ENCODE measurements at regions not wholly inside any gene's neighbourhood (a gene's known extent, or its start where the extent isn't known, plus 50 kb on each side); places are given as distances from the start of the nearest gene placed in this dataset.

DNA sequence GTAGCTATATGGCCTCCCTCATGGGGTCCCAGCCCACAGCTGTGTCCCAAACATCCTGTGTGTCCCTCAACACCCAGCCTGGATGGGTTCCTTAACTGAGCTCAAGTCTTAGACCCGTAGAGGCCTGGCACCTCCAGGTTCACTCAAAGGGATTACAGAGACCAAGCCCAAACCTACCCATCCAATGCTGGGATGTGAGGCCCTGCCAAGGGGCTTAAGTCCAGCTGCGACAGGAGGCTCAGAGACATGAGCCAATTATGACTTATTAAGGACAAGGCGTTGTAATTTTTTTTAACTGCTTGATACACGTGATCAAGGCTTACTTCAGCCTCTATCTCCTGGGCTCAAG lies 105.6 kb upstream of the RET start:
- no peak for DNase-seq (ENCODE audit: low read depth in 2 of 2)

DNA sequence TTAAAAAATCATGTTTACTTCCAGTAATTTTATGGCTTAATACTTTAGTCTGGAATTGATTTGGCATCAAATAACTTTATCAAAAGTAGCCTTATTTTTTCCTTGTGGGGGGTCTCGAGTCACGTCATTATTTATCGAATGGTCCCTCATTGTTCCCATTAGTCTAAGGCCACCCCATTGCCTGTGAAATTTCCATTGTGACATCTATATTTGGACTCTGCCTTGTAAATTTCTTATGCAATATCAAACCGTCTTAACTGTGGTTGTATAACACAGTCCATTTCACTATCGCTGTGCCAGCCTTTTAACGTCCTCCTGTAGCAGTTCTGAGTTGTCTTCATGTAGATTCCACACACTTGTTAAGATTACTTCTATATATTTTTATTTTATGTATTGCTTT lies 103.9 kb upstream of the RET start:
- no peak for DNase-seq (ENCODE audit: low read depth in 2 of 2)

DNA sequence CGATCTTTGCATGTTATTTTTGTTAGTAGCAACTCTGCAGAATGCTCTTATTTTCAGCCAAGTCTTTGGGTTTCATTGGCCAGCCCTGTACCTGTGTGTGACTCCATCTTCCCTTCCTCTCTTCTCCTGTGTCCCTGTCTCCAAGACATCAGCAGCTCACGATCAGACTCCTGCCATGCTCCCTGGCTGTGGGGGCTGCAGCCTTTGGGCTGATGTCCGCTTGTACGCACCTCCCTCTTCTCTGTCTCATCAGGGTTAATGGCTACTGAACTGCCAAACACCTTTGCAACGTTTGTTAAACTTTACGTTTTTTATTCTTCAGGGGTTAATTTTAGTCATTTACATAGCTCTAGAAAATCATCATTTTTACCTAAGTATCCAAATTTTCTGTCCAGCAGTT lies 103.5 kb upstream of the RET start:
- no peak for DNase-seq (ENCODE audit: low read depth in 2 of 2)

DNA sequence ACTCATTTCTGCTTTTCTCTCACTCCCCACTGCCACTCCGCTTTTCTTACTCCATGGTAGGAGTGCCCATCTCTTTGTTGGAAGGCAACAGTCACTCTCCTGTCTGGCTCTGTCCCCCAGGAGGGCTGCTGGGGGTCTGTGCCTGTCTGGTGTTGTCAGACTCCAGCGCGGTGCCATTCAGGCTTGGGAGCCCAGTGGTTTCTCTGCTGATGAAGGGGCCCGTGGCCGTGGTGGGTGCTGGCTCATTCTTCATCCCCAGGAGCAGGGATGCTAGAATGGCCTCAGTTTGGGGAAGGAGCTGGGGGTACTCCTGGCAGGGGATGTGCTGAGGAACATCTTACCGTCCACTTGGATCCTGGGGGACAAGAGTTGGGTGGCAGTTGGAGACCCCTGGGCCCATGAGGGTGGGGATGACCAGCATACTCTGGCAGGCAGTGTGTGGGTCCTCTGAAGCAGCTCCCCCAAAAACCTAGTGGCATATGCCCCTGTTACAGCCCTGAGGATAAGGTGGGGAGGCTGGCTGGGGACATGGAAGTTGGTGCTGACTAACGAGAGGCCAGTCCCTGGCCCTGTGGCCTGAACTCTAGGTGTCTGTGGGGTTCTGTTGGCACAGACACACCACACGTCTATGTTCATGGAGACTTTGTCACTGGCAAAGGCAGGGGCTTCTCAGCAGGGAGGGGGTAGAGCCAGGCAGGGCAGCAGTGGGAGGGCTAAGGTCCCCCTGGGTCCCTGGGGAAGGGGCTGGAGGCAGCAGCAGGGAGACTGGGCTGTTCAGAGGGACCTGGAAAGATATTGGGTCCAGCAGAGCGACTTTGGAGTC lies 102.8 kb upstream of the RET start:
- DNase-seq (ENCODE audit: low read depth in 2 of 2): no peak

DNA sequence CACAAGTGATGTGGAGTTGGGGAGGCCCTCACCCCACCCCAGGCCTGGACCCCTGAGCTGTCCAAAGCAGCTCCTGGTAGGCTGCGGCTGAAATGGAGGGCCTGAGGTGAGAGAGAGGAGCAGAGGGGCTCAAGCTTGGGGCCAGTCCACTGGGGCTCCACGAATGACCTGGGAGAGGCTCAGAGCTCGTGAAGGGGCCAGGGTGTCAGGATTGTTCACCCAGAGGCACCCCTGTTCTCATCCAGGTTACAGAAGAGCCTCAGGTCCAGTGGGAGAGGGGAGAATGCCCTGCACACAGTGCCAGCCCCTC lies 102.2 kb upstream of the RET start:
- DNase-seq (ENCODE audit: low read depth in 2 of 2): no peak

DNA sequence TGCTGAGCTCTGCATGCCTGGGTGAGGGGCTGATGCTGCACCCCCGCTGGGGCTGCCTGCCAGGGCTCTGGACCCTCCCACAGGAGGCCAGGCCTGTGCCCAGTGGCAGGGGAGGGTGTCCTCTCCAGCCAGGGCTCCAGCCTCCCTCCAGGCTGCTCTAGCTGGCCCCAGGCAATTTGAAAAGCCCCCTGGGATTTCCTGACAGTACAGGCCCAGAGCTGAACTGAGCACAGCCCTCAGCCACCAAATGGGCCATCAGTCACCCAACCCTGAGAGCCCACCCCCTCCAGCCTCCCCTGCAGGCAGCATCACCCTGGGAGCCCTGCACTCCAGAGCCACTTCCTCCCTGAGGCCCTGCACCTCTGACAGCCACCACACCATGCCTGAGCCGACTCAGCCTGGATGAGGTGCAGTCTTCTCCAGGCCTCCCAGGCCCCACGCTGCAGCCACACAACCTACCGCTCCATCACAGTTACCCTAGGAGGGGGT lies 101.8 kb upstream of the RET start:
- no peak for DNase-seq (ENCODE audit: low read depth in 2 of 2)

DNA sequence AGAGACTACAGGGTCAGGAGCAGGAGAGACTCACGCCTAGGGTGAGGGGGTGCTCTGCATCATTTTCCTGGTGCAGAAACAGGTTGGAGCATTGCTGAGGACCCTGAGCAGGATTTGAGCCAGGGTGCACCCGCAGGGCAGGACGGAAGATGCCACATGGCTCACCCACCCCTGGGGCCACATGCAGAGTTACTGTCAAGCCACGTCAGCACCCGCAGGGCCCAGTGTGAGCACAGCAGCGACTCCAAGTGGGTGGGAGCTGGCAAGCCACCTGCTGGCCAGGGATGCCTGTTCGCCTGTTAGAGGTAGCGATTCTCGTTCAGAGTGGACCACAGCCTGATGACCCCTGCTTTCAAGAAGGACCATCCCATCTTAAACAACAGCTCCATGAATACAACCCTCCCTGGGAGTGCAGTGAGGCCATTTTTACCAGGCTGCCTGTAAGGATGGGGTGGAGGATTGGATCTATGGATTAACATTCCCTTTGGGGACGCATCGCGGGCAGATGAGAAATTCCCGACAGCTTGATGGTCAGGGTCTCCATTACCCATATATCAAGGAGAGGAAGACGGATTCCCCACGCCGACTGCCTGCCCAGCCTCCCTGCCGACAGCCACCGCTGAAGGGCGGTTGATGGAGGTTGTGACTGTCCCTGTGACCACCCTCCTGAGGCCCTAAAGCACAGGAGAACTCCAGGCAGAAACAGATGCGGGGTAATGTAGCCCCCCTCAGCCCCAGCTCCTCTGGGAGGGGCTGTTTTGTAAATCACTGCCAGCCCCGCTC lies 101.1 kb upstream of the RET start:
- no peak for DNase-seq (ENCODE audit: low read depth in 2 of 2)

DNA sequence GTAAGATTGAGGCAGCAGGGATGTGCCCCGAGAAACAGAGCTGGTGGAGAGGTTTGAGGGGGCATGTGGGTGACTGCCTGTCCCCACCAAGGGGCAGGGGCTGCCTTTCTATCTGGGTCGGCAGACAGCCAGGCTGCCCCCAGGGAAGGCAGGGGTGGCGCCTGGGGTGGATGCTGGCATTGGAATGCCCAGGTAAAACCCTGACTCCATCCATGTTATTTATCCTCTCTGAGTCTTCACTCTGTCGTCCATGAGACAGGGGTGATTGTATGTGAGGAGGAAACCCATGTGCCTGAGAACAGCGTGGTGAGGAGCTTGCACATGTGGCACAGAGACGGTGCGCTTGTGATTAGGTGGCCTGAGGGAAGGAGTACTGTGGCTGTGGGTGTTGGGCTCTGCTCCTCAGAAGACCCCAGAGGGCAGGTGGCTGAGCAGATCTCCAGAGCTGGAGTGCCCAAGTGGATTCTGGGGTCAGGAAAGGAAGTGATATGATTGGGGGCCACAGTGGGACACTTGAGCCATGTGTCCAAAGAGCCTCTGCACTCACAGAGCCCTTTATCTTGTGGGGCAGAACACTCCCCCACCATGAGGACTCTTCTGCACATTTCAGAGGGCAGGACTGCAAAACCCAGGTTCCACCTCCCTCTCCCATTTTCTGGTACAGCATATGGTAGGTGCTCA lies 100.4 kb upstream of the RET start:
- DNase-seq (ENCODE audit: low read depth in 2 of 2): no peak

DNA sequence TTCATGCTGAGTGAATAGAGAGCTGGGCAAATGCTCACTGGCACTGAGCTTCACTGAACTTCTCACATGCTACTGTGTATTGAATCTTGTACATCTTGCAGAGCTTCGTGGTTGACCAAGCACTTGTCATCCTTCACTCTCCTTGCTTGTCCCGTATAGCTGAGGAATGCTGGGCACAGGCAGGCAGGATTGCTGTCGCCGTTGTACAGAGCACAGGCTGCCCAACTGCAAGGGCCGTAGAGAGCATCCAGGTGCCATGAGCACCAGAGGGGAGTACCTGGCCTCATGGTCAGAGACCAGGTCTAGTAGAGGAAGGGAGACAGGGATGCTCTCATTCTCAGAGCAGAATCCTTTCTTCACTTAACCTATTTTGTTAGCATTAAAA lies 99.8 kb upstream of the RET start:
- no peak for DNase-seq (ENCODE audit: low read depth in 2 of 2)

DNA sequence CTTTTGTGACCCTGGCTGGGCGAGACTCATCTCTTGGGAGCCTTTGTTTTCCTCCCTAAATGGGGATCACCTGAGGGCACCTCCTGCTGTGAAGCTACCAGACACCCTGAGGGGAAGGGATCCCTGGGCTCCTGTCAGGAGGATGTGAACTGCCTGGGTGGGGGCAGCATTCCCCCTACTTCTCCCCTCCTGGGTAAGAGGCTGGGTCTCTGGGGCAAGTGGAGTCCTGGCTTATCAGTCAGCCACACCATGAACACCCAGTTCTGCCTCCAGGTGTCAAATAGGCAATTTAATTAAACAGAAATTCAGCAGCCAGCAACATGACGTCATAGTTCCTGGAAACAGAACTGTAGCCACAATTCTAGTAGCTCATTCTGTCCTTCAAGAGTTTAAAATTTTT lies 97.7 kb upstream of the RET start:
- DNase-seq (ENCODE audit: low read depth in 2 of 2): no peak

DNA sequence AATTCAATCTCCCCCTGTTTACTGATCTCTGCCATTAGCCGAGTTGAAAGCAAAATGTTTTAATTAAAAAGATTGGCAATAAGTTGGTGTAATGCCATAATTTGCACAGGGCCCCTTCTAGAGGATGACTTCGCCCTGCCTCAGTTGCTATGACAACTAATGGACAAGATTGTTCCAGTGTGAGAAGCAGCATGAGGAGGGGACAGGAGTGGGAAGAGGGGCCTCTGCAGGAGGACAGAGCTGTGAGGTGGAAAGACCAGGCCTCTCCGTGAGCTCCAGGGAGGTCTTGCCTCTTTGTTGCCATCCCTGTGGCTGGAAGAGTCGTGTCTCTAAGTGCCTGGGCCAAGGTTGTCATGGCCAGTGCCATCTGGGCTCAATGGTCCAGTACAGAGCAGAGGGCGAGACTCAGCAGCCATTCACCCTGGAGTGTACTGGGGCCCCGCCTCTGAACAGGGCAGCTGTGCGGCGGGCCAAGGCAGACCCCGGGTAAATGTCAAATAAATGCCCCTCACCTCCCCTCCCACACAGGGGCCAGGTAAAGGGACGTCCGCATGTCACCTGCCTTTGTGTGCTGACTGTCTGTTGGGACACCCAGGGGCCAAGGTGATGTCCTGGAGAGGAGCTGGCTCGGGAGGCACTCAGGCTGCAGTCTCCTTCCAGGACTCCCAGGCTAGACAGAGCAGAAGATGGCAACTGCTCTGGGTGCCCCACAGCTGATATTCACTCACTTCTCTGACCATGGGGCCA lies 97.0 kb upstream of the RET start:
- no peak for DNase-seq (ENCODE audit: low read depth in 2 of 2)

DNA sequence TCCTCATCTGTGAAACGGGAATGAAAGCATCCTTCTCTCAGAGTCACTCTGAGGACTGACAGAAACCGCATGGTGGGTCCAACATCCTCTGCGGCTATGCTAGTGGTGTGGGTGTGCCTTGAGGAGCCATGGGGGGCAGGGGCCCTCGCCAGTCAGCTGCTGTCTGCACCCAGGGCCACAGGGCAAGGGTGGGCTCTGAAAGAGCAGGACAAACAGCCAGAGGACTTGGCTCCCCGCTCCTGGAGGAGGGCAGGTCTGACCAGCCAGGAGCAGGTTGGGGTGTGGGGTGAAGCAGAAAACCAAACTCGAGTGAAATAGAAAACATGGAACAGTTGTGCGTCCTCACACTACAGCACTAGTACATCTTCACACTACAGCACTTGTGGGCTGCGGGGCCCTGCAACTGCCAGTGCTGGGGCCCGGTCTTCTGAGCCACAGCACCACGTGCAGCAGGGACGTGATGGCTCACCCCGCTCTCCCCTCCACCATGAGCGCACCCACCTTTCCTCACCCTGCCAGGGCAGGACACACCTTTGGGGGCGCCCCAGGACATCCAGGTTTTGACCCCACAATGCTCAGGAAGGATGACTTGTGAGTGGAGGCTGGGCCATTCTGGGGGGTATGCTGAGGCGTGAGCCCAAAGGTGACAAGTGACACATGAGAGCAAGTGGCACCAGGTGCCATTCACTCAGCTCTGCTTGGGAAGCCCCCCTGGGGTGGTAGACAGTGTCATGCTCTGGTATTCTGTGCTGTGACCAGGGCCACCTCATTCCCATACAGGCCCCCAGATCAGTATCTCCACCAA lies 96.1 kb upstream of the RET start:
- DNase-seq (ENCODE audit: low read depth in 2 of 2): no peak

DNA sequence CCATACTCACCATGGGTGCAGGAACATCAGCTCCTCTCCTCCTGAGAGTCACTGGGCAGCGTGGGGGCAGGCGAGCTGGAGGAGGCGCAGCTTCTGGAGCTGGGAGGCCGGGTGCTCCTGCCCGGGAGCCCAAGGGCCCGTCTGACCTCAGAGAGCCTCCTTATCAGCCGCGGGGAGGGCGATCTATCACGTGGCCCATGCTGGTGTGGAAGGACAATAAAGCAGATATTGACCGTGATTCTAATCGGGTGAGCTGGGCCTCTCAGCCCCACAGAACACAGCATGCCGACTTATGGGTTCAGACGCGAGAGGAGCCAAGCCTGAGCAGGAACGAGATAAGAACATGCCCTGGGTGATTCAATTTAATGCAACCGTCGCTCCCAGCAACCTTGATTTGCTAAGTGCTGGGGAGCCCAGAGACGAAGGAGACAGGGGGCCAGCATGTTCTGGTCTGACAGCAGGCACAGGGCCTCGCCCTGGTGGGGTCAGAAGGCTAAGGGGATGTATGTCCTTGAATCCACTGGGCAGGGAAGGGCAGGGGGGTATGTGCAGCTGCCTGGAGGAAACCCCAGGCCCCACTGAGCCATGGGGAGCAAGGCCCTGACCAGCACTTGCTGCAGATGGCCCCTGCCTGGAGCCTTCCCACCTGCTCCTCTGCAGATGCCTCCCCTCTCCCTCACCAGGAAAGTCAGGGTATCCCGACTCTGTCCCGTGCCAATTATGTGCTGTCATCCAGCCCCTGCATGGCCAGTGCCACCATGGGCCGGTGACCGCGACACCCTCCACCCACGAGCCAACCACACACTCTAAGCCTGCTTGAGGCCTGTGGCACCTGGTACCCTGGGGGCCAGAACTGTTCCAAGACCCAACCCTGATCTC lies 95.3 kb upstream of the RET start:
- no peak for DNase-seq (ENCODE audit: low read depth in 2 of 2)

DNA sequence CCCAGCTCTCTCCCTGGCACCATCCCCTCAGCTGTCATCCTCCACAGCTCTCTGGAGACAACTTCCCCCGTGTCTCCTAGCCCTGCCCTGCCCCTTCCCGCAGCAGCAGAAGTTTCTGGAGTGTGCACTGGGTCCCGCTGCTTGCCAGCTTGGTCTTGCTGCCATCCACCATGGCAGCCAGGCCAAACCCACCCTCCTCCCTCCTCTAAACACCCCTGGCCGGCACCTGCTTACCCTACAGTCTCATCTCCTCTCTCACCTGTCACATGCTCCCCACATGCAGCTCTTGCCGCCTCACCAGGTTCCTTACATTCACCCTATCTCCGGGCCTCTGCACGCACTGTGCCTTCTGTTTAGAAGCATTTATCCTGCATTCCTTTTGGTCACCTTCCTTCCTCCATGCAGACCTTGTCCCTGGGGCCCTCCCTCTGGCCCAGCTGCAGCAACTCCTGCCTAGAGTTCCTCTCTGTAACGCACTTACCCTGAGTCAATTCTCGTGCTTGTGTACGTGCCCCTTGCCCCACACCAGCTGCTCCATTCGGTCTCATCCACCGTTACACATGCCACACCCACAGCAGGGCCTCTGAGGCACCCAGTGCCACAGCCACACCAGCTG lies 93.9 kb upstream of the RET start:
- no peak for DNase-seq (ENCODE audit: low read depth in 2 of 2)

DNA sequence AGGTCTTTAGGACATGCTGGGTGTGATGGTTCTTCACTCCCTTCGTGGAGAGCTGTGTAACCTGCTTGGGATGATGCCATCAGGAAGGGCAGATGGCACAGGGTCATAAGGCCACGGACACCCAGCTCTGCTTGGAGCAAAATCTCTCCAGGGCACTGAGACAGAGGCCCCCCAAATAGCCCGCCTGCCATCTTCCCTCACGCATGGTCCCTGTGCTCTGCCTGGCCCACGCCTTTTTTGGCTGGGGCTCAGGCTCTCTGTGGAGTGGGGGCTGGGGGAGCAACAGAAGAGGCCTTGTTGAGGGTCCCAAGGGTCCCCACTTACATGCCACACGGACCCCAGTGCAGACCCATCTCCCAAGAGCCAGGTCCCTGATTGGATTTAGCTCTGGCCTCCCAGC lies 93.3 kb upstream of the RET start:
- no peak for DNase-seq (ENCODE audit: low read depth in 2 of 2)

DNA sequence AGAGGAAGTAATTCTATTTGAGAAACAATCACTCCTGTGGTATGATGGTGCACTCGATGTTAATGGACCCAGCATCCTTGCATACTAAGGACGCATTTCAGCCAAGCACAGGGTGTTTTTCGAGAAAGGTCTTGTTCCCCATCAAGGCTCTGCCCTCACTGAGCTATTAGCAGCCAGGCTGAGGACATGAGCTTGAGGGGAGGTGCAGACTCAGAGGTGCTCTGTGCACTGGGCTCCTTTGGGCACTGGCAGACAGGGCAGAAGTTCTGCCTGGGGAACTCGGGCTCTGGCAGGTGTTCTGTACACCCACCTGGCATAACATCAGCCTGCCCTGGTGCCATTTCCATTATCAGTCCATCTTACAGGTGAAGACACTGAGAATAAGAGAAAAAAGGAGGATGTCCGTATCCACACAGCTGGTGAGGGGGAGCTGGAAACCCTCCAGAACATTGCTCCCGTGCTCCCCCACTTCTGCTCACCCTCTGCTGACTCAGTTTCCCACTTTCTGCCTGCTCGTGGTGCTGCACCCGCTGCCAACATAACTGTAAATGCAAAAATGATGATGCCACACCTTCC lies 92.7 kb upstream of the RET start:
- no peak for DNase-seq (ENCODE audit: low read depth in 2 of 2)

DNA sequence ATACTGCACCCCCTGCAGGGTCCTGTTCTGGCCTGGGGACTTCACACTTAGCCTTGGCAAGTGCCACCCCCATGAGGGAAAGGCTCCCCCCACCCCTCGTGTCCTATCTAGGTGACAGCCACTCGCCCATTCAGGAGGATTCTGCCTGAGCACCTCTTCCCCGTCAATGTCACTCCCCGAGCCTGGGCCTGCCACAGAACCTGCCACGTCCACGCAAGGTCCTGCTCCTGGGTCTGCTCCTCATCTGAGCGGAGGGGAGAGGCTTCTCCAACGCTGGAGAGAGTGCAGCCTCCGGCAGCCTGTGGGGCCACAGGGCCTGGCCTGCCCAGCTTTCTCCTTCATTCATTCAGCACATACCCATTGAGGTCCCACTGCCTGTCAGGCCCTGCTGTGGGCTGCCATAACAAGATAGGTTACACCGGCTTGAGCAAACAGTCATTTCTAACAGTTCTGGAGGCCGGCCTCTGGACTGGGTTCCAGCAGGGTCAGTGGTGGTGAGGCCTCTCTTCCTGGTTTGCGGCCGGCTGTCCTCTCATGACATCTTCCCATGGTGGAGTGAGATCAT lies 92.0 kb upstream of the RET start:
- DNase-seq (ENCODE audit: low read depth in 2 of 2): no peak

DNA sequence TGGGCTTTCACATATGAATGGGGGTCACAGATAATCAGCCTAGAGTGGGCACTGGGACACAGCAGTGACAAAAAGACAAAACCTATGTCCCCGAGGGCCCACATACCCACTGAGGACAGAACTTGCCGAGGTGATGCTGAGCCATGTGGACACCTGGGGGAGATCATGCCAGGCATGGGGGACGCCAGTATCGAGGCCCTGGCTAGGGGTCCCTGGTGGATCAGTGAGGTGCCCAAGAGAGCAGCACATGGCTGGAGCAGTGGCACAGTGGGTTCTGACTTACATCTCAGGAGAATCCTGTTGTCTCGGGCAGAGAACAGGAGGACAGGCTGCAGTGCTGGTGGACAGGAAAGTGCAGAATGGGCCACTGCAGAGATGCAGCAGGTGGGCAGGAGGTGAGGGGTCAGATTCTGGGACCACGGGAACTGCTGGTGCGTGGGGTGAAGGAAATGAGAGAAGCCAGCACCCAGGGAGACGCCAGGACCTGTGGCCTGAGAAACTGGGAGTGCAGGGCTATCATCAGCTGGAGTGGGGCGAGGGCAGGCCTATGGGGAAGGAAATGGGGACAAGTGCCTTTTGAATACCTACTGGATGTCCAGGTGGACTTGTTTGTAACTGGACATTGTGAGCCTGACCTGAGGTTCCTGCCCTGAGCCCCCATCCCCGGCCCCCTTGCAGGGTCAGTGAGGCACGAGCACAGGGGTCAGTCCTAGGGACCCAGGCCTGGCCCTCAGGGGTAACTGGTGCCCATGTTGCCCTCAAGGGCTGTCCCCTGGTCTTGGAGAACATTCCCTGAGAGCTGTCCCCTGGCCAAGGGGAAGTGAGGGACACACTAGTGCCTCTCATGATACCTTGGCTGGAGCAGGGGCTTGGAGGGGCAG lies 91.2 kb upstream of the RET start:
- no peak for DNase-seq (ENCODE audit: low read depth in 2 of 2)
